ENCODE measurements at regions not wholly inside any gene's neighbourhood (a gene's known extent, or its start where the extent isn't known, plus 50 kb on each side); places are given as distances from the start of the nearest gene placed in this dataset.
A peak's percentile ranks its signal among the peaks of the same experiment; 100 is the strongest.

DNA sequence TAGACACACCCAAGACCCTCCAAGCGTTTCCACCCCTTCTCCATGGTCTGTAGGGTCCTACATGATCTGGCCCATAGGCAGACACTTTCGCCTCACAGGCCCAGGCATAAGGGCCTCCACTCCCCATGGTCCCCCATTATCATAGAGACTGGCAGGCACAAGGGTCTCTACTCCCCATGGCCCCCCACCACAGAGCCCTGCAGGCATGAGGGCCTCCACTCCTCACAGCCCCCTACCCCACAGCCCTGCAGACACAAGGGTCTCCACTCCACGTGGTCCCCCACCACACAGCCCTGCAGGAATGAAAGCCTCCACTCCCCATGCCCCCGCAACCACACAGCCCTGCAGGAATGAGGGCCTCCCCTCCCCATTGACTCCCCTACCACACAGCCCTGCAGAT is 159.7 kb upstream of the AGAP1 start:
- ATAC-seq (no peak), DNase-seq (no peak)
- CTCF ChIA-PET = interaction anchor here (0.7 kb wide), 1 partner anchor 100 kb away, joined by 3 read pairs; no protein-coding TSS in a partner anchor
- no peaks in the 10 kb centered on the region for H3K9me3 ChIP-seq (ENCODE audit: control insufficient read depth in 2 of 3, low read length in 3 of 3)
- no peaks in the 10 kb centered on the region for H3K36me3 Mint-ChIP-seq
- H3K4me3 Mint-ChIP-seq = no peak overlapping the region
- H3K27me3 ChIP-seq (ENCODE audit: control insufficient read depth in 2 of 2, insufficient read depth in 2 of 2, low read length in 2 of 2) = no peaks in the 10 kb centered on the region
- peaks cover 0 to 1% (median 0%) of the 10 kb centered on the region in 7 donors for H3K4me1 Mint-ChIP-seq
- H3K27me3 Mint-ChIP-seq = peaks cover 0 to 36% (median 33%) of the 10 kb centered on the region in 5 donors
- no peak overlapping the region for H3K27ac Mint-ChIP-seq
- H3K36me3 ChIP-seq (ENCODE audit: control insufficient read depth in 2 of 3, insufficient read depth in 3 of 3, low read length in 3 of 3) = no peaks in the 10 kb centered on the region
- H3K4me1 ChIP-seq (ENCODE audit: control insufficient read depth in 2 of 2, insufficient read depth in 2 of 2, low read length in 2 of 2) = no peaks in the 10 kb centered on the region
- POLR2A ChIA-PET = no interaction called here
- H3K27ac ChIP-seq (ENCODE audit: low read depth, low read length) = no peak overlapping the region
- H3K9me3 Mint-ChIP-seq = peaks cover 1 to 25% (median 8%) of the 10 kb centered on the region in 11 donors
- intact Hi-C loops (cut with micrococcal nuclease) = no loop called here
- H3K4me3 ChIP-seq (ENCODE audit: low read length) = no peak overlapping the region

DNA sequence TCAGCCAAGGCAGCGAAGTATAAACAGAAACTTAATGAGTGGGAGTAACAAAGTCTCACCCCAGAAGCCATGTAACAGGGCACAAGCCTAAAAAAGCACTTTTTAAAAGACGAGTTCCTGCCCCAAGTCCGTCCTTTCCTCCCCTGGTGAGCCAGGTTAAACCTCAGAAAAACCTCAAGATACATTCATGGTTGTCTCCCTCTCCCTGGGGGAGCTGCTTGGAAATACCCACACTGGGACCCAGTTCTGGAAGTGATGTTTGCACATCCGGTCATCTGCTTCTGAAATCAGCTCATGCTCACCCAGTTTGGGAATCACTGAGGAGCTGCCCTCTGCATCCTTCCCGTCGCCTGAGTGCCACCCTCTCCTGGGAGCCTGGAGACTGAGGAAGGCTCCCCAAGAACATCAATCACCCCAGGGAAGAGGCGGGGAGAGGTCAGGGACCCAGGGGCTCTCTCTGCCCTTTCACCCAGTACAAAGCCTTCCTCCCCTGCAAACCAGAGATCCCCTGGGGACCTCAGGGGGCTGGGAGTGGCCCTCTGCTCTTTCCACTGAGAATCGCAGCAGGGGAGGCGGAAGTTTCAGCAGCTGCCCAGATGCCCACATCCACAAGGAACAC is 150.6 kb upstream of the AGAP1 start:
- intact Hi-C loops (cut with micrococcal nuclease) = no loop called here
- Histone ChIP-seq H3K4me1 (ENCODE audit: control insufficient read depth in 2 of 2, insufficient read depth in 2 of 2, low read length in 2 of 2) (no peaks in the 10 kb centered on the region), H3K27ac (ENCODE audit: low read depth, low read length) (no peak overlapping the region), H3K9me3 (ENCODE audit: control insufficient read depth in 2 of 3, low read length in 3 of 3) (no peaks in the 10 kb centered on the region), H3K36me3 (ENCODE audit: control insufficient read depth in 2 of 3, insufficient read depth in 3 of 3, low read length in 3 of 3) (no peaks in the 10 kb centered on the region), H3K27me3 (ENCODE audit: control insufficient read depth in 2 of 2, insufficient read depth in 2 of 2, low read length in 2 of 2) (no peaks in the 10 kb centered on the region), H3K4me3 (ENCODE audit: low read length) (no peak overlapping the region)
- Mint-ChIP-seq H3K4me3 (no peak overlapping the region), H3K9me3 (peaks cover 0 to 11% (median 3%) of the 10 kb centered on the region in 11 donors), H3K4me1 (no peaks in the 10 kb centered on the region), H3K36me3 (peaks cover 0 to 3% (median 0%) of the 10 kb centered on the region in 5 donors), H3K27ac (no peak overlapping the region), H3K27me3 (peaks cover 0 to 21% (median 13%) of the 10 kb centered on the region in 5 donors)
- ATAC-seq = no peak
- no peak for DNase-seq
- CTCF ChIA-PET = no interaction called here
- POLR2A ChIA-PET = no interaction called here

DNA sequence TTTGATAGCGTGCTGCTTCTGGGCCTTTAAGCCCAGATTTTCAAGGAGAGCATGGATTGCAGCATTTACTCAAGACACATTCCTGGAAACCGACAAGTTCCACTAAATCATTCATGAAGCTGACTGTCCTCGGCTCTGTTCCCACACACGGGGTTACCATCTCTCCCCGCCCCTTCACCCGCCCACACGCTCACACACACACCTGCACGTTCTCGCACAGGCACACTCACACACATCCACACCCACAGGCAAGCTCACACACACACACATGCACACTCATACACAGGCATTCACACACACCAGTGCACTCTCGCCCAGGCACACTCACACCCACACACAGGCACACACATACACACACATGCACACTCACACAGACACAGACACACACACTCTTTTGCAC is 150.0 kb upstream of the AGAP1 start:
- ChIA-PET CTCF (no interaction called here), POLR2A (no interaction called here)
- no peaks in the 10 kb centered on the region for H3K4me1 ChIP-seq (ENCODE audit: control insufficient read depth in 2 of 2, insufficient read depth in 2 of 2, low read length in 2 of 2)
- Mint-ChIP-seq H3K9me3 (peaks cover 0 to 11% (median 0%) of the 10 kb centered on the region in 11 donors), H3K4me3 (no peak overlapping the region), H3K4me1 (no peaks in the 10 kb centered on the region), H3K36me3 (peaks cover 0 to 3% (median 0%) of the 10 kb centered on the region in 5 donors), H3K27ac (no peak overlapping the region), H3K27me3 (peaks cover 0 to 17% (median 13%) of the 10 kb centered on the region in 5 donors)
- H3K27ac ChIP-seq (ENCODE audit: low read depth, low read length) = no peak overlapping the region
- peak; percentile 4 for ATAC-seq
- no peaks in the 10 kb centered on the region for H3K36me3 ChIP-seq (ENCODE audit: control insufficient read depth in 2 of 3, insufficient read depth in 3 of 3, low read length in 3 of 3)
- H3K9me3 ChIP-seq (ENCODE audit: control insufficient read depth in 2 of 3, low read length in 3 of 3) = no peaks in the 10 kb centered on the region
- intact Hi-C loops (cut with micrococcal nuclease) = no loop called here
- H3K27me3 ChIP-seq (ENCODE audit: control insufficient read depth in 2 of 2, insufficient read depth in 2 of 2, low read length in 2 of 2) = no peaks in the 10 kb centered on the region
- no peak overlapping the region for H3K4me3 ChIP-seq (ENCODE audit: low read length)
- DNase-seq = no peak

DNA sequence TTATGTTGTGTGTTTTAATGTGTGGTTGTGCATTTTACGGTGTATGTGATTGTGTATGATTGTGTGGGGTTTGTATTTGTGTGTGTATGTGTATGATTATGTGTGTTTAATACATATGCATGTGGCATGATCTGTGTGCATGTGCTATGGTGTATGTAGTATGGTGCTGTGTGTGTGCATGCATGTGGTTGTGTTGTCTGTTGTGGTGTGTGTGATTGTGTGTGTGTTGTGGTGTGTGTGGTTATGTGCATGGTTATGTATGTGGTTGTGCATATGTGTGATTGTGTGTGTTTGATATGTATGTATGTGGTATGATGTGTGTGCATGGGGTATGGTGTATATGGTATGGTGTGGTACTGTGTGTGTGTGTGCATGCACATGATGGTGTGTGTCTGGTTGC is 148.1 kb upstream of the AGAP1 start:
- H3K36me3 Mint-ChIP-seq = peaks cover 0 to 3% (median 0%) of the 10 kb centered on the region in 5 donors

DNA sequence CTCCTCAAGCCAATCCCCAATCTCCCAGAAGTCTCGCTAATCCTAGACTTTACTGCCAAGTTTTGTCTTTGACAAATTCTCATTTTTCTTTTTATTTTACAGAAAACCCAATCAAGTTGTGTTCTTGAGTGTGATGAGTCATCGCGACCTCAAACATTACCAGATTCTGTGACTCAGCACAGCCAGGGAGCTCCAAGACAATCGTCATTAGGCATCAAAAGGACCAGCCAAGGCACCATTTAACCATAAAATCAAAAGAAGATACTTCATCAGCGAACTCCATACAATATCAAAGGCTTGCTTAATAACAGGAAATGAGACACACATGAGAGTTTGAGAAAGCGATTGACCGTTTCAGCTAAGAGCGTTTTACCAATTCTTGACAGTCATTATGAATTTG is 146.2 kb upstream of the AGAP1 start:
- no peaks in the 10 kb centered on the region for H3K4me1 ChIP-seq (ENCODE audit: control insufficient read depth in 2 of 2, insufficient read depth in 2 of 2, low read length in 2 of 2)
- no peak overlapping the region for H3K4me3 Mint-ChIP-seq
- no peaks in the 10 kb centered on the region for H3K27me3 ChIP-seq (ENCODE audit: control insufficient read depth in 2 of 2, insufficient read depth in 2 of 2, low read length in 2 of 2)
- H3K4me3 ChIP-seq (ENCODE audit: low read length) = no peak overlapping the region
- H3K9me3 Mint-ChIP-seq = peaks cover 0 to 5% (median 0%) of the 10 kb centered on the region in 11 donors
- H3K27ac ChIP-seq (ENCODE audit: low read depth, low read length) = no peak overlapping the region
- intact Hi-C loops (cut with micrococcal nuclease) = no loop called here
- ChIA-PET POLR2A (no interaction called here), CTCF (interaction anchor here (0.6 kb wide), 1 partner anchor 16 kb away, joined by 3 read pairs; no protein-coding TSS in a partner anchor)
- no peak for DNase-seq
- H3K36me3 Mint-ChIP-seq = peaks cover 0 to 3% (median 0%) of the 10 kb centered on the region in 5 donors
- no peaks in the 10 kb centered on the region for H3K9me3 ChIP-seq (ENCODE audit: control insufficient read depth in 2 of 3, low read length in 3 of 3)
- no peaks in the 10 kb centered on the region for H3K36me3 ChIP-seq (ENCODE audit: control insufficient read depth in 2 of 3, insufficient read depth in 3 of 3, low read length in 3 of 3)
- no peak overlapping the region for H3K27ac Mint-ChIP-seq
- H3K4me1 Mint-ChIP-seq = no peaks in the 10 kb centered on the region
- ATAC-seq = no peak
- peaks cover 0 to 29% (median 28%) of the 10 kb centered on the region in 5 donors for H3K27me3 Mint-ChIP-seq

More for the DNA sequence above, 148.1 kb upstream of the AGAP1 start:
- peaks cover 0 to 28% (median 24%) of the 10 kb centered on the region in 5 donors for H3K27me3 Mint-ChIP-seq
- H3K4me1 Mint-ChIP-seq = no peaks in the 10 kb centered on the region
- intact Hi-C loops (cut with micrococcal nuclease) = no loop called here
- H3K27ac Mint-ChIP-seq = no peak overlapping the region
- DNase-seq = no peak
- ATAC-seq = no peak
- CTCF ChIA-PET = no interaction called here
- H3K4me1 ChIP-seq (ENCODE audit: control insufficient read depth in 2 of 2, insufficient read depth in 2 of 2, low read length in 2 of 2) = no peaks in the 10 kb centered on the region
- POLR2A ChIA-PET = no interaction called here
- H3K36me3 ChIP-seq (ENCODE audit: control insufficient read depth in 2 of 3, insufficient read depth in 3 of 3, low read length in 3 of 3) = no peaks in the 10 kb centered on the region
- no peak overlapping the region for H3K4me3 Mint-ChIP-seq
- no peak overlapping the region for H3K4me3 ChIP-seq (ENCODE audit: low read length)
- H3K27me3 ChIP-seq (ENCODE audit: control insufficient read depth in 2 of 2, insufficient read depth in 2 of 2, low read length in 2 of 2) = no peaks in the 10 kb centered on the region
- no peak overlapping the region for H3K27ac ChIP-seq (ENCODE audit: low read depth, low read length)
- H3K9me3 Mint-ChIP-seq = peaks cover 0 to 8% (median 0%) of the 10 kb centered on the region in 11 donors
- H3K9me3 ChIP-seq (ENCODE audit: control insufficient read depth in 2 of 3, low read length in 3 of 3) = no peaks in the 10 kb centered on the region

DNA sequence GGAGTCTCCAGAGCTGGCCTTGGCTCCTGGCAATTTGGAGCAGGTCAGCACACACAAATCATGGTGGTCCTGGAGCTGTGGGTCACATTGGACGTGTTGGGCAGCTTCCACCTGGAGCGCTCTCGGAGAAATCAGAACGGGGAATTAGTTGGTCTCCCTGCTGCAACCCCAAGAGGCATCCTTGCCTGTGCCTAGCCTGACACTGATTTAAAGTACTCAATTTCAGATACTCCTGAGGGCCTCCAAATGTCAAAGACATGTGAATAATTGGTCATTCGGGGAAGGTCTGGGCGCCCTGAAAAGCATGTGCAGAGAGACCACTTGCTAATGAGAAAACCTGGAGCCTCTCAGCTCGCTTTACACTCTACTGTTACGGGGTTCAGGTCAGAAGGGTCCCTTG is 145.5 kb upstream of the AGAP1 start:
- Mint-ChIP-seq H3K27ac (no peak overlapping the region), H3K9me3 (peaks cover 0 to 5% (median 0%) of the 10 kb centered on the region in 11 donors), H3K27me3 (peaks cover 0 to 33% (median 29%) of the 10 kb centered on the region in 5 donors), H3K36me3 (peaks cover 0 to 3% (median 0%) of the 10 kb centered on the region in 5 donors), H3K4me3 (no peak overlapping the region), H3K4me1 (no peaks in the 10 kb centered on the region)
- DNase-seq (no peak), ATAC-seq (no peak)
- intact Hi-C loops (cut with micrococcal nuclease) = no loop called here
- CTCF ChIA-PET = interaction anchor here (0.6 kb wide), 1 partner anchor 15 kb away, joined by 3 read pairs; no protein-coding TSS in a partner anchor
- no peaks in the 10 kb centered on the region for H3K4me1 ChIP-seq (ENCODE audit: control insufficient read depth in 2 of 2, insufficient read depth in 2 of 2, low read length in 2 of 2)
- H3K27me3 ChIP-seq (ENCODE audit: control insufficient read depth in 2 of 2, insufficient read depth in 2 of 2, low read length in 2 of 2) = no peaks in the 10 kb centered on the region
- H3K27ac ChIP-seq (ENCODE audit: low read depth, low read length) = no peak overlapping the region
- POLR2A ChIA-PET = no interaction called here
- no peak overlapping the region for H3K4me3 ChIP-seq (ENCODE audit: low read length)
- no peaks in the 10 kb centered on the region for H3K36me3 ChIP-seq (ENCODE audit: control insufficient read depth in 2 of 3, insufficient read depth in 3 of 3, low read length in 3 of 3)
- H3K9me3 ChIP-seq (ENCODE audit: control insufficient read depth in 2 of 3, low read length in 3 of 3) = no peaks in the 10 kb centered on the region

DNA sequence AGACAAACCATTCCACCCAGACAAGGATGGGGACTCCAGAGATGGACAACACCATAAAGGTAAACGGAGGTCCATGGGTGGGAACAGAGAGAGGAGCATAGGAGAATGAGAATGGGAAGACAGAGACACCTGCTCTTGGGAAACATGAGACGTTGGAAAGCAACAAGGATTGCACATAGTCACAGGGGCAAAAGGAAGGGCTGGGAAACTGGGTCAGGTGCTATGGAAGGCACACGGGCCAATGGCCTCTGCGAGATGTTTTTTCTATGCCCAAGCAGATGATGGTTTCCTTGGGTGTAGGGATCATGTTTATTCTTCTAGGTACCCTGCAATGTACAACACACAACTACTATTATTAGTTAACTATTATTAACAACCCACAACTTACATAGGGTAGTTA is 143.6 kb upstream of the AGAP1 start:
- H3K4me3 ChIP-seq (ENCODE audit: low read length) = no peak overlapping the region
- no peaks in the 10 kb centered on the region for H3K36me3 ChIP-seq (ENCODE audit: control insufficient read depth in 2 of 3, insufficient read depth in 3 of 3, low read length in 3 of 3)
- no peak for ATAC-seq
- no peak overlapping the region for H3K4me3 Mint-ChIP-seq
- H3K27me3 Mint-ChIP-seq = peaks cover 0 to 33% (median 29%) of the 10 kb centered on the region in 5 donors
- H3K27ac ChIP-seq (ENCODE audit: low read depth, low read length) = no peak overlapping the region
- H3K36me3 Mint-ChIP-seq = peaks cover 0 to 3% (median 0%) of the 10 kb centered on the region in 5 donors
- intact Hi-C loops (cut with micrococcal nuclease) = no loop called here
- no peaks in the 10 kb centered on the region for H3K4me1 Mint-ChIP-seq
- POLR2A ChIA-PET = no interaction called here
- H3K9me3 Mint-ChIP-seq = peaks cover 0 to 5% (median 0%) of the 10 kb centered on the region in 11 donors
- H3K27me3 ChIP-seq (ENCODE audit: control insufficient read depth in 2 of 2, insufficient read depth in 2 of 2, low read length in 2 of 2) = no peaks in the 10 kb centered on the region
- no peak for DNase-seq
- no peak overlapping the region for H3K27ac Mint-ChIP-seq
- H3K4me1 ChIP-seq (ENCODE audit: control insufficient read depth in 2 of 2, insufficient read depth in 2 of 2, low read length in 2 of 2) = no peaks in the 10 kb centered on the region
- CTCF ChIA-PET = no interaction called here
- no peaks in the 10 kb centered on the region for H3K9me3 ChIP-seq (ENCODE audit: control insufficient read depth in 2 of 3, low read length in 3 of 3)
